Endothelial cell of umbilical vein (primary cell): ENCODE measurements at regions not wholly inside any gene's neighbourhood (a gene's known extent, or its start where the extent isn't known, plus 50 kb on each side); places are given as distances from the start of the nearest gene placed in this dataset.

Experiments
- MAX ChIP-seq: IDR thresholded peaks from 2 replicates; pipeline ENCODE4 v1.6.1; 2011; ENCODE audit not compliant: insufficient read depth, insufficient read length
- TF ChIP-seq, protein P1 (sequence below), 2 donors: IDR thresholded peaks; 1 replicate in 1 of 2; 2 replicates in 1 of 2; pipeline ENCODE4 v1.5.1; 2011; ENCODE audit warnings: low read length in 2 of 2, mild to moderate bottlenecking in 2 of 2, moderate library complexity in 2 of 2, control low read depth in 1 of 2, inconsistent platforms in 1 of 2, low read depth in 1 of 2; ENCODE audit not compliant: insufficient read depth in 1 of 2; ENCODE audit errors: extremely low read depth in 1 of 2

DNA sequence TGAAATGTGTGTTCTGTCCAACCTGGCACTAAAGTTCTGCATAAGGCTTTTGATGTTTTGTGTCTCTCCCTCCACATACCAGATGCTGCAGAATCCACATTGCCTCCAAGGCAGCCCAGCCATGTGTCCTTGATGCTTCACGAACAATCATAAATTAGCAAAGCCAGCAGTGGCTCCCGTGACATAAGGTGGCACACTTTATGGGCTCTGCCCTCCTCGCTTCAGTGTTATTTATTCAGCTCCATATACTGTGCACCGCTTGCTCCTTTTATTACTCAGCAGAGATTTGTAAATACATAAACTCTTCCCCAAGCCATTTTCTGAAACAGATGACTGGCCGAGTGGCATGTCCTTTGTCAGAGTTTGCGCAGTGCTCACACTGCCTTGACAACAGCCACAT is 112.8 kb upstream of the SLC35F3 start:
- TF ChIP-seq, protein P1, sequence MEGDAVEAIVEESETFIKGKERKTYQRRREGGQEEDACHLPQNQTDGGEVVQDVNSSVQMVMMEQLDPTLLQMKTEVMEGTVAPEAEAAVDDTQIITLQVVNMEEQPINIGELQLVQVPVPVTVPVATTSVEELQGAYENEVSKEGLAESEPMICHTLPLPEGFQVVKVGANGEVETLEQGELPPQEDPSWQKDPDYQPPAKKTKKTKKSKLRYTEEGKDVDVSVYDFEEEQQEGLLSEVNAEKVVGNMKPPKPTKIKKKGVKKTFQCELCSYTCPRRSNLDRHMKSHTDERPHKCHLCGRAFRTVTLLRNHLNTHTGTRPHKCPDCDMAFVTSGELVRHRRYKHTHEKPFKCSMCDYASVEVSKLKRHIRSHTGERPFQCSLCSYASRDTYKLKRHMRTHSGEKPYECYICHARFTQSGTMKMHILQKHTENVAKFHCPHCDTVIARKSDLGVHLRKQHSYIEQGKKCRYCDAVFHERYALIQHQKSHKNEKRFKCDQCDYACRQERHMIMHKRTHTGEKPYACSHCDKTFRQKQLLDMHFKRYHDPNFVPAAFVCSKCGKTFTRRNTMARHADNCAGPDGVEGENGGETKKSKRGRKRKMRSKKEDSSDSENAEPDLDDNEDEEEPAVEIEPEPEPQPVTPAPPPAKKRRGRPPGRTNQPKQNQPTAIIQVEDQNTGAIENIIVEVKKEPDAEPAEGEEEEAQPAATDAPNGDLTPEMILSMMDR (IDR thresholded peaks at IDR 0.05; ENCODE audit: extremely low read depth in 1 of 2, insufficient read depth in 1 of 2, low read depth in 1 of 2, low read length in 2 of 2) = no peak
- TF ChIP-seq MAX = no peak
